Pancreas (tissue), 10 donors: ENCODE measurements at regions not wholly inside any gene's neighbourhood (a gene's known extent, or its start where the extent isn't known, plus 50 kb on each side); places are given as distances from the start of the nearest gene placed in this dataset.

Experiments
- ATAC-seq, 4 donors: fragments of 200-7000 bp; cut with Tn5 transposase; one replicate each; pipeline versions ENCODE4 v1.8.0 to v1.9.1; 2020; ENCODE audit warnings: mild to moderate bottlenecking in 4 of 4, moderate library complexity in 4 of 4
- DNase-seq, 6 donors: peaks; one replicate each; pipeline ENCODE4 v3.0.0-alpha.2; 2020
- FAIRE-seq: peaks from 2 replicates; lab custom pipeline; 2012; peaks lifted over from hg19 to GRCh38; lab: Jason Lieb, UNC
- H3K27ac ChIP-seq, 4 donors: fragments of 200-600 bp; sonication (generic); 1 replicate in 3 of 4; 2 replicates in 1 of 4; pipeline versions ENCODE4 v1.5.0 to v1.8.0; 2020
- H3K27me3 ChIP-seq, 4 donors: fragments of 200-600 bp; one replicate each; pipeline ENCODE4 v1.8.0; 2021
- H3K36me3 ChIP-seq, 3 donors: fragments of 200-600 bp; sonication (generic) in 1 of 3; one replicate each; pipeline versions ENCODE4 v1.5.0 to v1.8.0; 2020 to 2021
- H3K4me1 ChIP-seq, 3 donors: fragments of 200-600 bp; one replicate each; pipeline ENCODE4 v1.8.0; 2021
- H3K4me3 ChIP-seq, 4 donors: fragments of 200-600 bp; sonication (generic) in 2 of 4; one replicate each; pipeline versions ENCODE4 v1.5.0 to v1.8.0; 2020 to 2021
- H3K9me3 ChIP-seq, 4 donors: fragments of 200-600 bp; one replicate each; pipeline ENCODE4 v1.8.0; 2021
- WGBS, 2 donors: extraction: QIAGEN DNeasy Blood & Tissue Kit; methylation state at CpG; one replicate each; pipeline ENCODE4 v1.1.7; 2013; 5-methylcytosine and 5-hydroxymethylcytosine counted together
- intact Hi-C, 3 donors: fragments of 100-400 bp; cut with DNase I; formaldehyde crosslinking; loops; one replicate each; pipeline versions ENCODE4 v1.11.1 to v1.14.2; 2022
- TF ChIP-seq, protein P1 (sequence below), 4 donors: fragments of 200-600 bp; sonication (generic) in 3 of 4; IDR thresholded peaks; one replicate each; pipeline versions ENCODE4 v1.5.0 to v1.8.0; 2021; ENCODE audit warnings: antibody characterized with exemption in 4 of 4
- donor health status: healthy with polysubstance abuse.
- donor health status: DM: no; HTN: no; CAD: no; lungs with moderate emphysema.
- donor health status: DM: no; HTN: no; CAD: no.
- donor health status: control.
- donor health status: control.
- donor health status: Bipolar disorder and iron deficiency.
- donor health status: DM: yes; HTN: yes; CAD: no.
- donor health status: DM: no; HTN: no; CAD: no.
- donor health status: DM: no; HTN: no; CAD: no.
- donor health status: DM: yes; HTN: yes; CAD: no.

GRCh38 chr13:111926501-111927180 lies 140.3 kb upstream of the SOX1 start:
- whole genome bisulfite sequencing, 2 donors: 54 to 66% methylated on average over 15 of the region's 15 CpGs
- no peaks in the 10 kb centered on the region for H3K9me3 ChIP-seq
- DNase-seq (no peak), FAIRE-seq (no peak), ATAC-seq (no peak)
- TF ChIP-seq, protein P1, sequence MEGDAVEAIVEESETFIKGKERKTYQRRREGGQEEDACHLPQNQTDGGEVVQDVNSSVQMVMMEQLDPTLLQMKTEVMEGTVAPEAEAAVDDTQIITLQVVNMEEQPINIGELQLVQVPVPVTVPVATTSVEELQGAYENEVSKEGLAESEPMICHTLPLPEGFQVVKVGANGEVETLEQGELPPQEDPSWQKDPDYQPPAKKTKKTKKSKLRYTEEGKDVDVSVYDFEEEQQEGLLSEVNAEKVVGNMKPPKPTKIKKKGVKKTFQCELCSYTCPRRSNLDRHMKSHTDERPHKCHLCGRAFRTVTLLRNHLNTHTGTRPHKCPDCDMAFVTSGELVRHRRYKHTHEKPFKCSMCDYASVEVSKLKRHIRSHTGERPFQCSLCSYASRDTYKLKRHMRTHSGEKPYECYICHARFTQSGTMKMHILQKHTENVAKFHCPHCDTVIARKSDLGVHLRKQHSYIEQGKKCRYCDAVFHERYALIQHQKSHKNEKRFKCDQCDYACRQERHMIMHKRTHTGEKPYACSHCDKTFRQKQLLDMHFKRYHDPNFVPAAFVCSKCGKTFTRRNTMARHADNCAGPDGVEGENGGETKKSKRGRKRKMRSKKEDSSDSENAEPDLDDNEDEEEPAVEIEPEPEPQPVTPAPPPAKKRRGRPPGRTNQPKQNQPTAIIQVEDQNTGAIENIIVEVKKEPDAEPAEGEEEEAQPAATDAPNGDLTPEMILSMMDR (IDR thresholded peaks at IDR 0.05): no peak
- H3K27me3 ChIP-seq: no peaks in the 10 kb centered on the region
- no peak overlapping the region for H3K27ac ChIP-seq
- H3K36me3 ChIP-seq: no peaks in the 10 kb centered on the region
- no peaks in the 10 kb centered on the region for H3K4me1 ChIP-seq
- intact Hi-C loops: no loop called here
- H3K4me3 ChIP-seq: no peak overlapping the region

- no peak for DNase-seq
- no peaks in the 10 kb centered on the region for H3K9me3 ChIP-seq
- FAIRE-seq: no peak
- no peaks in the 10 kb centered on the region for H3K36me3 ChIP-seq
- intact Hi-C loops: no loop called here
- 75 to 82% methylated on average over 12 of the region's 12 CpGs for WGBS, 2 donors
- no peak for ATAC-seq
- no peak overlapping the region for H3K4me3 ChIP-seq
- H3K27me3 ChIP-seq: no peaks in the 10 kb centered on the region
- no peaks in the 10 kb centered on the region for H3K4me1 ChIP-seq
- H3K27ac ChIP-seq: no peak overlapping the region
- TF ChIP-seq, protein P1 (IDR thresholded peaks at IDR 0.05): no peak
Observed at GRCh38 chr13:111927181-111927540, 139.8 kb upstream of the SOX1 start.

DNA sequence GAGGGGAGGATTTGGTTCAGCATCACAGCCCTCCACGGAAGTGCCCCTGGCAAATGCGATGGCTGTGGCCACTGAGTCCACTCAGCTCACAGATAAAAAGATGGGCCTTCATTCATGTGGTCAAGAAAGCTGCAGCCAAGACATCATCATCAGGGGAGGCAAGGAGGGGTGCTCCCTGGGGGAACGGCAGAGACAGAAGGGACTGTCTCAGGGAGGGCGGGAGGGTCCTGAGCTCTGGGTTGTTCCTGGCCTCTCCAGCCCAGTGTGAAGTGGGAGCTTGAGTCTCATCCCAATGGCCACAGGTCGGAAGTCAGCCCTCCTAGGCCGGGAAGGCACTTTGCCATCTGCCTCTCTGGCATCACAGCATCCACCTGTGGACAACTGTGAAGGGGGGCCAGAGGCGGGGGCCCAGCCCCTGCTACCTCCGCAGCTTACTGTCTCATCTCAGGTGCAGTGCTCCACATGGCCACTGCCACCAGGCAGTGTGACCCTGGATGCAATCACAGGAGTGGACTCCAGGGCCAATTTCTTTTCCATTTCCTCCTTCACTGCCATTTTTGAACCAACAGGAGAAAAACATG lies 137.8 kb upstream of the SOX1 start:
- Histone ChIP-seq H3K4me1 (no peaks in the 10 kb centered on the region), H3K27ac (no peak overlapping the region), H3K36me3 (no peaks in the 10 kb centered on the region), H3K9me3 (no peaks in the 10 kb centered on the region), H3K4me3 (no peak overlapping the region), H3K27me3 (no peaks in the 10 kb centered on the region)
- ATAC-seq (no peak), FAIRE-seq (no peak), DNase-seq (peak in 1 of 6 donors; percentile 35)
- intact Hi-C loops: no loop called here
- TF ChIP-seq, protein P1 (IDR thresholded peaks at IDR 0.05): no peak
- 65 to 84% methylated on average over 7 to 8 of the region's 8 CpGs for WGBS, 2 donors

GRCh38 chr13:111936267-111936925 lies 130.6 kb upstream of the SOX1 start:
- DNase-seq (no peak), ATAC-seq (no peak), FAIRE-seq (no peak)
- Histone ChIP-seq H3K9me3 (no peaks in the 10 kb centered on the region), H3K36me3 (no peaks in the 10 kb centered on the region), H3K27ac (no peak overlapping the region), H3K4me3 (no peak overlapping the region), H3K4me1 (no peaks in the 10 kb centered on the region), H3K27me3 (peaks cover 0 to 8% (median 0%) of the 10 kb centered on the region in 4 donors)
- intact Hi-C loops: no loop called here
- 67 to 73% methylated on average over 3 of the region's 3 CpGs for WGBS, 2 donors
- TF ChIP-seq, protein P1 (IDR thresholded peaks at IDR 0.05): no peak
